Head of caudate nucleus (tissue), 42 donors: ENCODE measurements at regions not wholly inside any gene's neighbourhood (a gene's known extent, or its start where the extent isn't known, plus 50 kb on each side); places are given as distances from the start of the nearest gene placed in this dataset.

ENCODE experiments used
- DNase-seq, 42 donors: peaks; one replicate each; pipeline versions ENCODE4 v3.0.0 to v3.0.0-alpha.2; 2020 to 2021; ENCODE audit warnings: mixed read lengths in 7 of 42
- intact Hi-C: fragments of 100-400 bp; cut with DNase I; formaldehyde crosslinking; loops from one replicate; pipeline ENCODE4 v1.15.0; 2022

- intact Hi-C loops, result no loop called here
- no peak for DNase-seq
These were observed 231.0 kb downstream of the TBXT start for GRCh38 chr6:165936660-165937059.

DNA sequence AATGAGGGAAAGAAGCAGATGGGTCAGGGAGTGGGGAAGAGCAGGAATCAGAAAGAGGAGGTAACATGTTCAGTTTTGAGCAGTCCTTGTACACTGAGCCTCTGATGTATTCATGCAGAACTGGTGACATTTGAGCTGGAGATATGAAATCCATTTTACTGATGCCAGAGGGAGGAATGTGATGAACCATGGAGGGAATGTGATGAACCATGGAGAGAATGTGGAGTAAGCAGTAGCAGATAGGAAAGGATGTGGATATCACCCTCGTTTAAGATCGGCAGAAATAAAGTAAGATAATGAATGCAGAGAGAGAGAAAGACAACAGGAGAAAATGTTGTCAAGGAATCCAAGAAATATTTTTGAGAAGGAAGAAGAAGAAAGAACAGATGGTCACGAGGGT, 231.6 kb downstream of the TBXT start:
- intact Hi-C loops, result no loop called here
- no peak for DNase-seq

DNA sequence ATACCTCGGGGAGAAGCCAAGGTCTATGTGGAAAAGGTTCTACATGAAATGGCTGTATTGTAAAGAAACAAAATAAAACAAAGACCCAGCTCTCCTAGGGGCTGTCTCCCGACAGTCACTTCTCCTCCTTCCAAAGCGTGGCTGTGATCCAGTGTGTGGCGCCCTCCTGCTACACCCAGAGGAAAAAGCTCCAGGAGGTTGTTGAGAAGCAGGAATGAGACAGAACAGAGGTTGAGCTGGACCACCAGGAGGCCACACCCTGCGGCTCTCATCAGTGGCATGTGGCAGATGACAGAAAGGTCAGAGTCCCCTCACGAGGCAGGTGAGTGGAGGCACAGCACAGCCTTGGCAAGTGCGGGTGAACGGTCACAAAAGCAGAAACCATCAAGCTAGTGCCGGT, 236.0 kb downstream of the TBXT start:
- DNase-seq, result no peak
- intact Hi-C loops, result no loop called here

GRCh38 chr6:165930668-165931214, 236.9 kb downstream of the TBXT start:
- intact Hi-C loops, result no loop called here
- DNase-seq, result no peak

DNA sequence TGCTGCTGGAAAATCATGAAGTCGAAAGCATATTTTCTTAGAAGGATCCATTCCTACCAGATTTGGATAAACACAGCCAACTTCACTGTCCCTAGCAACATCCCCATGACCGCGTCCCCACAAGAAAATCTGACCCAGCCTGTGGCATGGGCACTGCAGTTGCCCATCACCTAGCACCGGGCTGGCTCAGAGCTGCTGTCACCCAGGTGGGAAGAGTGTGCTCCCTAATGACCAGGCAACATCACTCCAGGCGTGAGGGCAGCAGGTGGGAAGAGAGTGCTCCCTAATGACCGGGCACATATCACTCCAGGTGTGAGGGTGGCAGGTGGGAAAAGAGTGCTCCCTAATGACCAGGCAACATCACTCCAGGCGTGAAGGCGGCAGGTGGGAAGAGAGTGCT, 238.0 kb downstream of the TBXT start:
- DNase-seq, result no peak
- intact Hi-C loops, result no loop called here

DNA sequence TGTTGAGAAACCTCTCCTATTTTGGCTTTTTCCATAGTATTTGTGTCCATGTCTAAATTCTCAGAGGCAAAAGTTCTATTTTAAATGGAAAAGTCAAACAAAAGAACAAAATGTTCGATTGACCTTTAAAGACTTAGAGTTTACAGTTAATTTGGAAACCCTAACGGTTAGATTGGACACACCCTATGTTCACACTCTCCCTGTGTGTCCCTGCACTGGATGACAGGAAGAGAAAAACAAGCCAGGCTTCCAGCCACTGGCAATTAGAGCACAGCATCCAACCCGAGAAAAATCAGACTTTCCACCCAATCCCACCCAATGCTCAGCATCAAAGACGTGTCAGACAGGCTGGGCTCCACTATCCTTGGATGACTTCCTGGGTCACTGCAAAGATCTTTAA, 241.3 kb downstream of the TBXT start:
- intact Hi-C loops, result no loop called here
- DNase-seq, result no peak

GRCh38 chr6:165925474-165926156, 242.0 kb downstream of the TBXT start:
- no peak for DNase-seq
- intact Hi-C loops, result no loop called here

GRCh38 chr6:165922309-165922794, 245.3 kb downstream of the TBXT start:
- intact Hi-C loops, result no loop called here
- DNase-seq, result no peak

DNA sequence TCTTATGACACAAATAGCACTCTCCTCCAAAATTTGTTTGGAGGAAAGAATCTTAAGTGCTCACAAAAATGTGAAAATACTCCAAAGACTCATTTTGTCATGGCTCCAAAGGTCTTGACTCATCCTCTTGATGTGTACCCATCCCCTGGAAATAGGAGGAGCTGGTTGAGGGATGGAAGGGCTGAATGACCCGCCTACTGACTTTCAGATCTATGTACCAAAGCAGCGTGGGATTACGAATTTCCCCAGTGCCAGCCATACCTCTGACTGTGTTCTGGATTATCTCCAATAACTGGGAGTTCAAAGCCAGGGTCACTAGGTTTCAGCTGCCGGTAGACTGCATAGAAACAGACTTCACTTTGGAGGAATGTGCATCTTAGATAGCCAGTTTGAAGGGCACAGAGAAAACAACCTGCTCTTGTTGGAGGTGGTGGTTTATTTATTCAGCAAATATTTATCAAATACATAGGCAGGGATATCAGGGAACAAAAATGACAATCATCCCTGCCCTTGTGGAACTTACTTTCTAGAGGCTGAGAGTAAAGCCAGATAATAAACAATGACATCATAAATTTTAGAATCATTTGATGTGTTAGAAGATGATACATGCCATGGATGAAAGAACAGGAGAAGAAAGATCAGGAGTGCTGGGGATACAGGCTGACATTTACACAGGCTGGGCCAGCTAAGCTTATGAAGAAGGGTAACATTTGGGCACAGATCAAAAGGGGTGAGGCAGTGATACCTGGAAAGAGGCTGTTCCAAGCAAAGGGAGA, 246.6 kb downstream of the TBXT start:
- DNase-seq, result no peak
- intact Hi-C loops, result no loop called here

DNA sequence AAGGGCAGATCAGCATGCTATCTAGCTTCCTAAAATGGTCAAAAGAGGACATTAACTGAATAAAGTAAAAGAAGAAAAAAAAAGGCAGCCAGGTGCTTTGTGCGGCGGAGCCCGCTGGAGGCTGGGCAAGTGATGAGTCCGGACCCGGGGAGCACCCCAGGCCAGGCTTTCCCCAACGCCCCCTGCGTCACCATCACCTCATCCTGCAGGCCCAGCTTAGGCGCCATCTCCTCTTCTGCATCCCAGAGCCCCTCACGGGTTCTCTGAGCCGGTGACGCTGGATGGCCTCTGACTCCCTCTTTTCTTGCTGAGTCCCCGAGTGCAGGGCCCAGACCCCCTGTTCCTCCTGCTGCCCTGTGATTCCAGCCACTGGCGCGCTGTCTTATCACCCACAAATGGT, 250.1 kb downstream of the TBXT start:
- no peak for DNase-seq
- intact Hi-C loops, result no loop called here

- intact Hi-C loops, result no loop called here
- no peak for DNase-seq
These were observed 252.2 kb upstream of the PDE10A start for GRCh38 chr6:165915022-165915770.

DNA sequence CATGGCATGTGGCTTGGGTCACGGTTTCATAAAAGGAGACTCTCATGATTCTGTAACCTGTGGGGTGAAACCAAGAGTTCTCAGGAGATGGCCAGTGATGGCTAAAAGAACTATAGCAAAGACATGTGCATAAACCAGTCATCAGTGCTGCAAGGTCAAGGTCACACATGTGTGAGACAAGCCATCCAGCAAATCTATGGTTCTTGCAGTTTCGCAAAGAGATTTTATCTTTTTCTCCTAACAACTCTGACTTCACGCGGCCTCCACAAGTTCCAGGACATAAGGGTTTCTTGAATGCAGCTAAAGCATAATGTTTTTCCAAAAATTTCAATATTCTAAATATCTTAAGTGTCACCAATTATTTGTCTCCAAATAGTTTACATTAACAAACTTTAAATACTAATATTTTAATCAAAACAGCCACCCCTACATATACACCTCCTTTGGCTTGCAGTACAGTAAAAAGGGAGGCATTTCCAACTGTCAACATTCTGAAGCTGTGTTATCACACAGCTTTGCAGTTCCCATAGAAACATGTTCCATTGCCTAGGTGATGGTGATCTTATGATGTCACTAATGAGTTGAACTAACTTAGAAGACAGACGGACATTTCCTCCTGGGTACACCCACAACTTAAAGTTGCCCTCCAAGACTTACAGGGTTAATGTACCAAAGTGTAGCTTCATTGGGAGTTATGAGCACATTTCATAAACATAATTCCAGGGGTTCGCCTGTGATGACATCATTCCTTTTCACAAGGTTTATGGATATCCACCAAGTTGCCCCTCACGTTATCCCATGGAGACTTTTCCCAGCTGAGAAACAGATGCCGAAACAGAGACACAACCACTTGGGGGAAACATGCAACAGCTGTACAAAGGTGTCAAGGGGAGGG, 250.9 kb upstream of the PDE10A start:
- DNase-seq, result no peak
- intact Hi-C loops, result no loop called here

DNA sequence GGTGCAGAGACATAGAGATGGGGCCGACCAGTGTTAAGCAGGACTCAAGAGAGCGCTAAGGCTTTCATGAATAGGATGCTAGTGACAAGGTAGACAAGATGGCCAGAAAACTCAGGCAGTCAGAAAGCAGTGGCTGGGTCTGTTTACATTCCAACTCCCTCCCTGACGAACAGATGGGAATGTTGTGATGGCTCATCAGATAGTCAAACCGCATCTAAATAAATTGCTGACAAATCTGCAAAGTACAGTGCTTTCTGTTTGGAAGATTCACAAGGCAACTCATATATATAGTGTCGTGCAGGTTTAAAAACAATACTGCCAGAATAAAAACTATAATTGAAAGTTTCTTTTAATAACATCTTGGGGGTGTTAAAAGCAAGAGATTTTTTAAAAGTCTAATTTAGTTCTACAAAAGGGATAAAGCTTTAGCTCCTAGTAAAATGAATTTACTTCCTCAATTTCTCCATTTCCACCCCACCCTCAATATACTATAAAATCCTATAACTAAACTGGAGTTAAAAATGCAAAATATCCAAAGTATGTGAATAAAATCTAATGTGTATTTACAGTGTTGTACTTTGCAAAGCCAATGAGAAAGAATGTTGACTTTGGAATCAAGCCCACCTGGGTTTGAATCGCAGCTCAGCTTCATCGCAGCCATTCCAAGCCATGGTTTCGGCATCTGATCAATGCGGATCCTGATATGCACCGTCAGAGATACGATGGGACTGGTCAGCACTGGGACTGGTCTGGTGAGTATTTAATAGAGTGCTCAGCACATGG, 247.3 kb upstream of the PDE10A start:
- no peak for DNase-seq
- intact Hi-C loops, result no loop called here

DNA sequence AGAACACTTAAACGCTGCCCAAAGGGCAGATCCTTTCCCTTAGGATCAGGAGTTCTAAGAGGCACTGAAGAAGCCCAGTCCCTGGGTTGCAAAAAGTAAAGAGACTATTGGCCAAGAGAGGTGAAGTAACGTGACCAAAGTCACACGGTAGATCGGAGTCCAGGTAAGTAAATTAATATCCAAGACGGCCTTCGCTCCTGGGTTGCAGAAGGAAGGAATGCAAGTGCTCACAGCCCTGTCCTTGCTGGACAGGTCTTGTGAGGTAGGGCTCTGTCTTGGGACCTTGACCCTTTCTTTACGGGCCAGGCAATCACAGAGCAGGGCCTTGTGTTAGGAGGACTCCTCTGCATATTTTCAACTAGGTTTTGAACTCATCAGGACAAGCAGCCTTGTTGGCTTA, 243.7 kb upstream of the PDE10A start:
- intact Hi-C loops, result no loop called here
- DNase-seq, result no peak

GRCh38 chr6:165905744-165906143, 242.7 kb upstream of the PDE10A start:
- no peak for DNase-seq
- intact Hi-C loops, result no loop called here

- intact Hi-C loops, result no loop called here
These were observed 237.9 kb upstream of the PDE10A start for GRCh38 chr6:165900970-165901369.

GRCh38 chr6:165899611-165900010, 236.6 kb upstream of the PDE10A start:
- intact Hi-C loops, result no loop called here
- DNase-seq, result peak in 16 of 42 donors; percentile 1 to 58 (median 20)

More at GRCh38 chr6:165900970-165901369, 237.9 kb upstream of the PDE10A start:
- DNase-seq, result no peak
